ENCODE measurements at regions not wholly inside any gene's neighbourhood (a gene's known extent, or its start where the extent isn't known, plus 50 kb on each side); places are given as distances from the start of the nearest gene placed in this dataset.
"Not testable (repeated sequence)": the region's sequence is repeated elsewhere in the genome, so short reads cannot be mapped to it uniquely, and the experiment has no call there.

- TF ChIP-seq, protein P1, sequence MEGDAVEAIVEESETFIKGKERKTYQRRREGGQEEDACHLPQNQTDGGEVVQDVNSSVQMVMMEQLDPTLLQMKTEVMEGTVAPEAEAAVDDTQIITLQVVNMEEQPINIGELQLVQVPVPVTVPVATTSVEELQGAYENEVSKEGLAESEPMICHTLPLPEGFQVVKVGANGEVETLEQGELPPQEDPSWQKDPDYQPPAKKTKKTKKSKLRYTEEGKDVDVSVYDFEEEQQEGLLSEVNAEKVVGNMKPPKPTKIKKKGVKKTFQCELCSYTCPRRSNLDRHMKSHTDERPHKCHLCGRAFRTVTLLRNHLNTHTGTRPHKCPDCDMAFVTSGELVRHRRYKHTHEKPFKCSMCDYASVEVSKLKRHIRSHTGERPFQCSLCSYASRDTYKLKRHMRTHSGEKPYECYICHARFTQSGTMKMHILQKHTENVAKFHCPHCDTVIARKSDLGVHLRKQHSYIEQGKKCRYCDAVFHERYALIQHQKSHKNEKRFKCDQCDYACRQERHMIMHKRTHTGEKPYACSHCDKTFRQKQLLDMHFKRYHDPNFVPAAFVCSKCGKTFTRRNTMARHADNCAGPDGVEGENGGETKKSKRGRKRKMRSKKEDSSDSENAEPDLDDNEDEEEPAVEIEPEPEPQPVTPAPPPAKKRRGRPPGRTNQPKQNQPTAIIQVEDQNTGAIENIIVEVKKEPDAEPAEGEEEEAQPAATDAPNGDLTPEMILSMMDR (IDR thresholded peaks at IDR 0.05): not testable (repeated sequence)
- TF ChIP-seq ZFX (IDR thresholded peaks at IDR 0.05; ENCODE audit: borderline replicate concordance): not testable (repeated sequence)
Observed at GRCh38 chr11:80257319-80258015, 816.6 kb upstream of the TENM4 start.
